GM13976 (cell line): ENCODE measurements at regions not wholly inside any gene's neighbourhood (a gene's known extent, or its start where the extent isn't known, plus 50 kb on each side); places are given as distances from the start of the nearest gene placed in this dataset.

Source experiments
- DNase-seq: peaks from one replicate; pipeline ENCODE4 v3.0.0; 2012; ENCODE audit warnings: low spot score
- CTCF ChIP-seq: IDR thresholded peaks from 2 replicates; pipeline ENCODE4 v1.5.1; 2012; ENCODE audit warnings: borderline replicate concordance, mild to moderate bottlenecking; ENCODE audit not compliant: insufficient read depth; ENCODE audit errors: extremely low read depth, missing control alignments, control extremely low read depth
- in situ Hi-C: fragments of 300-500 bp; cut with MboI; formaldehyde crosslinking; loops from one replicate; pipeline ENCODE4 v1.12.0; 2022; ENCODE audit warnings: low sequenced_read_pairs, mixed read lengths, inconsistent platforms; ENCODE audit not compliant: unreplicated experiment

DNA sequence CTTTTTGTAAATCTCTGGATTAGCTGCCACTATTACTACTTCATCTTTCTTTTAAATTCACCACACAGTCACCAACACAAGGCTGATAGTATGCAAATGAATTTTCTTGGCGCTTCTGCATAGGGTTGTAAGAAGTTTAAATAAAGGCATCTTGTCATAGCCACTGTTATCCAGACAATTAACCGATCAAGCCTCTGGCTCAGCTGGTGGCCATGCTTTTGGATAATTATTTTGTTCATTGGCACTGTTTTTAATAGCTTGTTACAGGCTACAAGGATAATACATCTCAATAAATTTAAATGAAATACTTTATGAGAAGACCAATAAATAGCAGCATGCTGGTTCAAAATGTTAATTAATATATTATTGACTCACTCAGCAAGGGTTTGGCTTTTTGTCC is 1261.0 kb downstream of the FAM181B start:
- DNase-seq = no peak
- TF ChIP-seq CTCF = no peak
- in situ Hi-C loops = no loop called here

DNA sequence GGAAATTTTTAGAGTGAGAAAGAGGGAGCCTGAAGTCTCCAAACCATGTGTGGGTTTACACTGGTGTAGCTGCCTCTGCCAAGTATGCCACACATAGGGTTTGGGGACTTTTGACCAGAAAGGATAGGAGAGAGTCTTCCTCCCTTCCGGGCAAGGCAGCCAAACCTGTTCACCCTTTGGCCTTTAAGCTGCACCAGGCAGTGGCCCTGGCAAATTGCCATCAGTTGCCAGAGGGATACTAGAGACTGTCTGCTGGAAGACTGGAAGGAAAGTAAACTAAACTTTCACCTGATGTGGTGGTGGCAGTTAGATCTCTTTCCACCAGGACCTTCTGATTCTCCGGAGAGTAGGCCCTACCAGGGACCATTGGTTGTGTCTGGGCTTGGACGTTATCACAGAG is 1263.2 kb downstream of the FAM181B start:
- in situ Hi-C loops = no loop called here
- no peak for DNase-seq
- no peak for TF ChIP-seq CTCF

GRCh38 chr11:81459766-81460306 is 1273.8 kb downstream of the FAM181B start:
- TF ChIP-seq CTCF = no peak
- no peak for DNase-seq
- in situ Hi-C loops = no loop called here

DNA sequence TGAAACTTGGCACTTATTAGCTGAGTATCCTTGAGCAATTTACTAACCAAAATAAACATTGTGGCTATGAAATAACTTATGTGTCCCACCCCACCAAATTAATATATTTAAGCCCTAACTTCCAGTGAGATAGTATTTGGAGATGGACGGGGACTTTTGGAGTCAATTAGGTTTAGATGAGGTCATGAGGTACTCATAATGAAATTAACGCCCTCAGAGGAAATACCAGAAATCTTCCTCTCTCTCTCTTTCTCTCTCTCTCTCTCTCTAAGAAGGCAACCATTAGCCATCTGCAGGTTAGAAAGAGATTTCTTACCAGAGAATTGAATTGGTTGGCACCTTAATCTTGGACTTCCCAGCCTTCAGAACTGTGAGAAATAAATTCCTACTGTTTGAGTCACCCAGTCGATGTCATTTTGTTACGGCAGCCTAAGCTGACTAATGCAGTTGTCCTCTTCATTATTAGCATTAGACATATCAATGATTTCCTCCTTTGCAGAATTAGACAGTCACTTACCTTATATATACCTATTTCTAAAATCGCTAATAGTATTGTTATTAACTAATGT is 1284.0 kb downstream of the FAM181B start:
- no peak for TF ChIP-seq CTCF
- in situ Hi-C loops = no loop called here
- DNase-seq = no peak

- in situ Hi-C loops = no loop called here
- TF ChIP-seq CTCF = no peak
- no peak for DNase-seq
These were observed 1289.4 kb downstream of the FAM181B start for GRCh38 chr11:81444297-81444696.

DNA sequence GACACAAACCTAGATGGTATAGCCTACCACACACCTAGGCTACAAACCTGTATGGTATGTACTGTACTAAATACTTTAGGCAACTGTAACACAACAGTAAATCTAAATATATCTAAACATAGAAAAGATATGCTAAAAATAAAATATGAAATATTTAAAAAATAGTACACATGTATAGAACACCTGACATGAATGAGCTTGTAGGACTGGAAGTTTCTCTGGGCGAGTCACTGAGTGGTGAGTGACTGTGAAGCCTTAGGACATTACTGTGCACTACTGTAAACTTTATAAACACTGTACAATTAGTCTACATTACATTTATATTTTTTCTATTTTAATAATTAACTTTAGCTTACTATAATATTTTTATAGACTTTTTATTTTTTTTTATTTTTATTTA is 1301.3 kb downstream of the FAM181B start:
- no peak for DNase-seq
- TF ChIP-seq CTCF = no peak
- in situ Hi-C loops = no loop called here
